ENCODE measurements at regions not wholly inside any gene's neighbourhood (a gene's known extent, or its start where the extent isn't known, plus 50 kb on each side); places are given as distances from the start of the nearest gene placed in this dataset.

DNA sequence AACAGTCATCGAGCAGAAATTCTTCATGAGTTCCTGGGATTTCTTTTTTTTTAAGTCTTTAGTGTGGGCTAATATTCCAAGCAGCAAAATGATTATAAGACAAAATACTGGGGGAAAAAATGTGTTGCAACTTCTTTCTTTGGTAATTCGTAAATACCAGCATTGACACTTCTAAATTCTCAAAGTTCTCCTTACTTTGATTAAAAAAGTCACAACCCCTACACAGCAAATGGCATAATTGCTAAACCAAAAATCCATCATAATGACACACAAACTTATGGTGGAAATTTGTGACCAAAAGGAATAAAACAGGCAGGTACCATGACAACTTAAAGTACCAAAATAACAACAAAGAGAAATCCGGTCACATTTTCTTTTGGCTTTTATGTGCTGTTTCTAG is 585.2 kb upstream of the PKN2 start:
- TF ChIP-seq, protein P1, sequence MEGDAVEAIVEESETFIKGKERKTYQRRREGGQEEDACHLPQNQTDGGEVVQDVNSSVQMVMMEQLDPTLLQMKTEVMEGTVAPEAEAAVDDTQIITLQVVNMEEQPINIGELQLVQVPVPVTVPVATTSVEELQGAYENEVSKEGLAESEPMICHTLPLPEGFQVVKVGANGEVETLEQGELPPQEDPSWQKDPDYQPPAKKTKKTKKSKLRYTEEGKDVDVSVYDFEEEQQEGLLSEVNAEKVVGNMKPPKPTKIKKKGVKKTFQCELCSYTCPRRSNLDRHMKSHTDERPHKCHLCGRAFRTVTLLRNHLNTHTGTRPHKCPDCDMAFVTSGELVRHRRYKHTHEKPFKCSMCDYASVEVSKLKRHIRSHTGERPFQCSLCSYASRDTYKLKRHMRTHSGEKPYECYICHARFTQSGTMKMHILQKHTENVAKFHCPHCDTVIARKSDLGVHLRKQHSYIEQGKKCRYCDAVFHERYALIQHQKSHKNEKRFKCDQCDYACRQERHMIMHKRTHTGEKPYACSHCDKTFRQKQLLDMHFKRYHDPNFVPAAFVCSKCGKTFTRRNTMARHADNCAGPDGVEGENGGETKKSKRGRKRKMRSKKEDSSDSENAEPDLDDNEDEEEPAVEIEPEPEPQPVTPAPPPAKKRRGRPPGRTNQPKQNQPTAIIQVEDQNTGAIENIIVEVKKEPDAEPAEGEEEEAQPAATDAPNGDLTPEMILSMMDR (IDR thresholded peaks at IDR 0.05), result no peak
- no peak for TF ChIP-seq POLR2AphosphoS5 (IDR thresholded peaks at IDR 0.05)

Data from suprapubic skin (tissue), 3 donors.